GM10266 (cell line): ENCODE measurements at regions not wholly inside any gene's neighbourhood (a gene's known extent, or its start where the extent isn't known, plus 50 kb on each side); places are given as distances from the start of the nearest gene placed in this dataset.

Experiments
- DNase-seq: peaks from one replicate; pipeline ENCODE4 v3.0.0; 2012; ENCODE audit errors: extremely low spot score
- TF ChIP-seq, protein P1 (sequence below): IDR thresholded peaks from 2 replicates; pipeline ENCODE4 v1.5.1; 2012; ENCODE audit warnings: mild to moderate bottlenecking, low read depth; ENCODE audit not compliant: control insufficient read depth, insufficient read depth; ENCODE audit errors: missing control alignments

DNA sequence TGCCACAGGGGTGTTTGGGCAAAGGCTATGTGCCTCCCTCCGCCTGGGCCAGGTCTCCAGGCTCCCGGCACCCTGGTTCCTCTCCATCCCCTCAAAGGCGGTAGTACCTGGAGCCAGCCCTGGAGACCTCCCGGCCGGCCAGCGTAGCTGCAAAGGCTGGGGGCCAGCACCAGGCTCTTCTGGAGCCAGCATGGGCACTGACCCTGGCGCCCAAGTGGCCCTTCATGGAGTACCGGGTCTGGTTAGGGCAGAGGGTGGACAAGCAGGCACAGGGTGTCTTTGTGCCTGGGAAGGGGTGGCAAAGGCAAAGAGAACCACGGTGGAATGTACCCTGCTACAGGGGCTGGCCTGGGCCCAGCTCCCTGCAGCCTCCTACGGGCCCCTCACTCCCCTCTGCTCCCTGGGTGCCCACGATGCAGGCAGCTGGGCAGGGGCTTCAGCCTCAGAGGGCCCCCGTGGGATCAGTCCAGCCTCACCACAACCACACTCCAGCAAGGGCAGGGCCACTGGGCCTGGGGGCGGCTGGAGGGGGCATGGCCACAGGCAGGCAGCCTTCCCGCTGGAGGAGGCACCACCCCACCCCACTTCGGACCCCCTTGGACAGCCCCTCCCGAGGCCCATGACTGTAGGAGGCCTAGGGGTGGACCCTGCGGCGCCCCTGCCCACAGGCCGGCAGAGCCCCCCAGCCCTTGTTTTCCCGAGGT, 112.9 kb upstream of the NKX1-1 start:
- DNase-seq = no peak

DNA sequence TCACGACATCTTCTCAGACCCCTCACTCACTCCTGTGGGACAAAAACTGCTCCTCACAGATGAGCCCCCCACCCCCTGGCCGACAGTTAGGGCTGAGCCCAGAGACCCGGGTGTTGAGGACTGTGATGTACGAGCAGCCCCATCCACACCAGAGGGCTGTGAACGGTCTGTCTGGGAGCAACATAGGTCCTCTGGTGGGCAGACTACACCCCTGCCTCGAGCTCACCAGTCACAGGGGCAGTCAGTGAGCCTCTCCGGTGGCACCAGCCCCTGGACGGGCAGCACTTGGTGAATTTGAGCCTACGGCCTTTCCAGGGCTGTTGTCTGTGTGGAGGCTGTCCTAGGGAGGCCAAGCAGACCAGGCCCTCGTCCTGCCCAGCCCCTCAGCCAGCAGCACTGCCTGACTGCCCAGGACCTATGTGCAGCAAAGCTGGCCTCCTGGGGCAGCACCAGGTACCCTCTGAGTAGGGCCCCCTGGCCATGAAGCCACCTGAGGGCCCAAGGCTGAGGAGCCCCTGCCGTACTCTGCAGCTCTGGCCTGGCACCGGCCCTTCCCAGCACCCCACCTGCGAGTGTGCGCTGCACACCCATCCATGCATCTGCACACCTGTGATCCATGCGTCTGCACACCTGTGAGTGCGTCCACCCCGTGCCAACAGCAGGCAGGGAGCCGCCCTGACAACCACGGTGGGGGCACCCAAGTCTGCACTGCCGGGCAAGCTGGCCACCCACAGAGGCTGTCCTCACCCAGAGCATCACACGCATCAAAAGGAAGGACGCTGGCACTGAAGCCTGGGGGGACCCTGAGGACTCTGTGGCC, 111.6 kb upstream of the NKX1-1 start:
- TF ChIP-seq, protein P1, sequence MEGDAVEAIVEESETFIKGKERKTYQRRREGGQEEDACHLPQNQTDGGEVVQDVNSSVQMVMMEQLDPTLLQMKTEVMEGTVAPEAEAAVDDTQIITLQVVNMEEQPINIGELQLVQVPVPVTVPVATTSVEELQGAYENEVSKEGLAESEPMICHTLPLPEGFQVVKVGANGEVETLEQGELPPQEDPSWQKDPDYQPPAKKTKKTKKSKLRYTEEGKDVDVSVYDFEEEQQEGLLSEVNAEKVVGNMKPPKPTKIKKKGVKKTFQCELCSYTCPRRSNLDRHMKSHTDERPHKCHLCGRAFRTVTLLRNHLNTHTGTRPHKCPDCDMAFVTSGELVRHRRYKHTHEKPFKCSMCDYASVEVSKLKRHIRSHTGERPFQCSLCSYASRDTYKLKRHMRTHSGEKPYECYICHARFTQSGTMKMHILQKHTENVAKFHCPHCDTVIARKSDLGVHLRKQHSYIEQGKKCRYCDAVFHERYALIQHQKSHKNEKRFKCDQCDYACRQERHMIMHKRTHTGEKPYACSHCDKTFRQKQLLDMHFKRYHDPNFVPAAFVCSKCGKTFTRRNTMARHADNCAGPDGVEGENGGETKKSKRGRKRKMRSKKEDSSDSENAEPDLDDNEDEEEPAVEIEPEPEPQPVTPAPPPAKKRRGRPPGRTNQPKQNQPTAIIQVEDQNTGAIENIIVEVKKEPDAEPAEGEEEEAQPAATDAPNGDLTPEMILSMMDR = no peak
- DNase-seq = no peak

More for the DNA sequence above, 112.9 kb upstream of the NKX1-1 start:
- TF ChIP-seq, protein P1 = no peak

DNA sequence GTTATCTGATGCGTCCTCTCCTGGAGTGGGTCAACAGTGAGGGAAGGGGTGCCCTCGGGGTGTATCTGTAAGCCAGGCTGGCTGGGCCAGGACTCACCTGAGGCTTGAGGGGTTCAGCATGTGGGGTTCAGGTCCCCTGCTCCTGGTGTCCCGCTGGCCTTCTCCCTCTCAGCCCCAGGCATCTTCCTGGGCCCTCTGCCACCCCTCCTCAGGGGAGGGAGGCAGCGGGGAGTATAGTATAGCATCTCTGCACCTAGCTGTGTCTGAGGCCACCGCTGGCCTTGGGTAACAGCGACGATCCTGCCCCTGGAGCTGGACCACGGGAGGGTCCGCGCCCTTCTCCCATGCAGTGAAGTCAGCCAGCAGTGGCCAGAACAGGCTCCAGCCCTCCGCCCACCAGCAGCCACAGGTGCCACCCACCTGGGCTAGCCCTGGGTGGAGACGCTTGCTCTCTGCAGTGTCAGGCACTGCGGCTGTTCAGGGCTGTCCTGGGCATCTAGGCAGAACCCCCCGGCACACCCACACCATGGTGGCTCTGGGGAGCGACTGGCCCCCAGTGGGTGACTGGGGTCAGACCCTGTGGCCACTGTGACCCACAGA, 110.7 kb upstream of the NKX1-1 start:
- TF ChIP-seq, protein P1 = no peak
- no peak for DNase-seq

DNA sequence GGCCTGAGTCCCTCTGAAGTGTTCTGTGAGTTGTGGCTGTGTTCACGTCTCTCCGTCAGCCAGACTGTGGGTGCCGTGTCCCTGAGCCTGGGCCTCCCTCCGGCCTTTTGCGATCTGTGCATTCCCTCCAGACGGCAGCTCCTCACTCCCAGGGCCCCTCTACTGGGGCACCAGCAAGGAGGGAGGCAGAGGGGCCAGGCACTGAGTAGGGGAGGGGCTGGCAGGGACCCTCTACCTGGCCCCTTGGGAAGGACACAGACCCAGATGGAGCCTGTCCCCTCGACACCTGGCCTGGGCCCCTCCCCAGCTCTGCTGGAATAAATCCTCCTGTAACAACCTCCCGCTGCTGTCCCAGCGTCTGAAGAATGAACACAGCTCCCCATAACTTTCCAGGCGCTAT, 110.0 kb upstream of the NKX1-1 start:
- no peak for DNase-seq
- TF ChIP-seq, protein P1 = no peak

DNA sequence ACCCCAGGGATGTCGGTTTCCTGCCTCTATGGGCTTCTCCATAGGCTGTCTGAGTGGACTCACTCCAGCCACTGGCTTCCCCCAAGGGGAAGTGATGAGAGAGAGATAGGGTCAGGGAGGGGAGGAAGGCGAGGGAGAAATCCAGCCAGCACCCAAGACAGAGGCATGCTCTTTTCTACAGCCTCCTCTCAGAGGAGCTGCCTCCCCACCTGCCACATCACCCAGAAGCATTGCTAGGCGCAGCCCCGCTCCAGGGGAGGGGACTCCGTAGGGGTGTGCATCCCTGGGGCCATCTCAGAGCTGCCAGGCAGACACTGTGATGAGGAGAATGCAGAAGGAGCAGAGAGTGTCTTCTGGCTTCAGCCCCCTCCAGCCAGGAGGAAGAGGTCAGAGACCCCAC, 109.5 kb upstream of the NKX1-1 start:
- TF ChIP-seq, protein P1 = no peak
- no peak for DNase-seq

DNA sequence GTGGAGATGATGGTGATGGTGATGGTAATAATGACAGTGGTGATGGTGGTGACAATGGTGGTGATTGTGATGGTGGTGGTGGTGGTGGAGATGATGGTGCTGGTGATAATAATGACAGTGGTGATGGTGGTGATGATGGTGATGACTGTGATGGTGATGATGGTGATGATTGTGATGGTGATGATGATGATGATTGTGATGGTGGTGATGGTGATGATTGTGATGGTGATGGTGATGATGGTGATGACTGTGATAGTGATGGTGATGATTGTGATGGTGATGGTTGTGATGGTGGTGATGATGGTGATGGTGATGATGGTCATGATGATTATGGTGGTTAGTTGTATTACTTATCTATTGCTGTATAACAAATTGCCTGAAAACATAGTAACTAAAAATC, 108.9 kb upstream of the NKX1-1 start:
- TF ChIP-seq, protein P1 = no peak
- DNase-seq = no peak
